Keratinocyte (primary cell): ENCODE measurements at regions not wholly inside any gene's neighbourhood (a gene's known extent, or its start where the extent isn't known, plus 50 kb on each side); places are given as distances from the start of the nearest gene placed in this dataset.

Experiments used
- DNase-seq: peaks from one replicate; pipeline ENCODE4 v3.0.0-alpha.2; 2011; ENCODE audit warnings: low read depth, missing footprints, low spot score
- FAIRE-seq: peaks from 2 replicates; lab custom pipeline; 2011; peaks lifted over from hg19 to GRCh38; lab: Jason Lieb, UNC
- H2AFZ ChIP-seq: 2 replicates; pipeline ENCODE4 v1.6.0; 2012; ENCODE audit warnings: low read length, control low read depth, inconsistent platforms; ENCODE audit not compliant: control insufficient read depth
- H3K27ac ChIP-seq: 2 replicates; pipeline ENCODE4 v1.5.1; 2011; ENCODE audit warnings: low read length; ENCODE audit not compliant: control insufficient read depth, insufficient read depth
- H3K27me3 ChIP-seq: 3 replicates; pipeline ENCODE4 v1.6.0; 2011; ENCODE audit warnings: low read length; ENCODE audit not compliant: control insufficient read depth, insufficient read depth; ENCODE audit errors: extremely low read depth
- H3K36me3 ChIP-seq, 2 experiments: 2 replicates in 1 of 2; 3 replicates in 1 of 2; pipeline ENCODE4 v1.5.1; 2011; ENCODE audit warnings: low read length in 2 of 2, mild to moderate bottlenecking in 1 of 2; ENCODE audit not compliant: control insufficient read depth in 2 of 2, insufficient read depth in 2 of 2; ENCODE audit errors: extremely low read depth in 1 of 2
- H3K4me1 ChIP-seq: 3 replicates; pipeline ENCODE4 v1.5.1; 2011; ENCODE audit warnings: low read length; ENCODE audit not compliant: control insufficient read depth, insufficient read depth; ENCODE audit errors: extremely low read depth
- H3K4me2 ChIP-seq: 3 replicates; pipeline ENCODE4 v1.6.0; 2011; ENCODE audit warnings: low read depth, low read length; ENCODE audit not compliant: control insufficient read depth, insufficient read depth; ENCODE audit errors: extremely low read depth
- H3K4me3 ChIP-seq, 3 experiments: fragments of 200-600 bp in 1 of 3; sonication (generic) in 1 of 3; 2 replicates in 2 of 3; 3 replicates in 1 of 3; pipeline ENCODE4 v1.5.1; 2011 to 2016; ENCODE audit warnings: low read length in 3 of 3, mild to moderate bottlenecking in 3 of 3, control low read depth in 2 of 3, inconsistent platforms in 1 of 3, low read depth in 1 of 3, mixed read lengths in 1 of 3, mixed run types in 1 of 3, moderate library complexity in 1 of 3; ENCODE audit not compliant: control insufficient read depth in 2 of 3, insufficient read depth in 2 of 3; ENCODE audit errors: extremely low read depth in 1 of 3
- H3K79me2 ChIP-seq: 2 replicates; pipeline ENCODE4 v1.6.0; 2012; ENCODE audit warnings: low read length; ENCODE audit not compliant: control insufficient read depth, insufficient read depth
- H3K9ac ChIP-seq: 3 replicates; pipeline ENCODE4 v1.6.0; 2011; ENCODE audit warnings: low read length; ENCODE audit not compliant: control insufficient read depth, insufficient read depth; ENCODE audit errors: extremely low read depth
- H3K9me1 ChIP-seq: 3 replicates; pipeline ENCODE4 v1.6.0; 2011; ENCODE audit warnings: low read length; ENCODE audit not compliant: control insufficient read depth, insufficient read depth; ENCODE audit errors: extremely low read depth
- H3K9me3 ChIP-seq: 2 replicates; pipeline ENCODE4 v1.5.1; 2012; ENCODE audit warnings: low read depth, low read length; ENCODE audit not compliant: control insufficient read depth
- H4K20me1 ChIP-seq: 3 replicates; pipeline ENCODE4 v1.6.0; 2011; ENCODE audit warnings: low read length; ENCODE audit not compliant: control insufficient read depth, insufficient read depth; ENCODE audit errors: extremely low read depth
- CTCF ChIP-seq, 3 experiments: IDR thresholded peaks in 1 of 3; conservative IDR thresholded peaks in 1 of 3; optimal IDR thresholded peaks in 1 of 3; 2 replicates in 2 of 3; 3 replicates in 1 of 3; pipeline versions ENCODE3 to v1.5.1; 2011; ENCODE audit warnings: low read length in 3 of 3, mild to moderate bottlenecking in 3 of 3, moderate library complexity in 2 of 3, control low read depth in 1 of 3, inconsistent platforms in 1 of 3; ENCODE audit not compliant: insufficient read depth in 2 of 3; ENCODE audit errors: extremely low read depth in 1 of 3
- EZH2 ChIP-seq: IDR thresholded peaks from one replicate; pipeline ENCODE4 v1.6.1; 2012; ENCODE audit warnings: inconsistent platforms, mild to moderate bottlenecking, low read length, moderate library complexity
- dilution Hi-C: fragments of 300-500 bp; cut with MboI; formaldehyde crosslinking; loops from one replicate; pipeline ENCODE4 v1.7.0; 2020; ENCODE audit warnings: low sequenced_read_pairs; ENCODE audit not compliant: extremely low pct_ligation_motif_present

GRCh38 chr7:12831024-12831423 is 143.6 kb downstream of the ARL4A start:
- H3K9me1 ChIP-seq: no peaks in the 10 kb centered on the region
- no peak overlapping the region for H2AFZ ChIP-seq
- H3K4me1 ChIP-seq: peaks cover 12% of the 10 kb centered on the region
- no peak overlapping the region for H3K9ac ChIP-seq
- no peaks in the 10 kb centered on the region for H4K20me1 ChIP-seq
- H3K36me3 ChIP-seq: no peaks in the 10 kb centered on the region
- no peak for FAIRE-seq
- no peak for TF ChIP-seq CTCF (optimal IDR thresholded peaks at IDR 0.05 in 1 of 3, IDR thresholded peaks at IDR 0.05 in 1 of 3, conservative IDR thresholded peaks at IDR 0.05 in 1 of 3; ENCODE audit: extremely low read depth in 1 of 3, insufficient read depth in 2 of 3, low read length in 3 of 3)
- no peak for TF ChIP-seq EZH2
- H3K27me3 ChIP-seq: no peaks in the 10 kb centered on the region
- H3K4me3 ChIP-seq: no peak overlapping the region
- no peaks in the 10 kb centered on the region for H3K79me2 ChIP-seq
- no peak overlapping the region for H3K4me2 ChIP-seq
- H3K27ac ChIP-seq: no peak overlapping the region
- dilution Hi-C loops: no loop called here
- no peak for DNase-seq
- H3K9me3 ChIP-seq: no peaks in the 10 kb centered on the region

- dilution Hi-C loops: no loop called here
- Histone ChIP-seq H4K20me1 (no peaks in the 10 kb centered on the region), H3K27me3 (no peaks in the 10 kb centered on the region), H3K36me3 (no peaks in the 10 kb centered on the region), H3K4me3 (no peak overlapping the region), H2AFZ (no peak overlapping the region), H3K9me3 (no peaks in the 10 kb centered on the region), H3K4me1 (no peaks in the 10 kb centered on the region), H3K9ac (no peak overlapping the region), H3K9me1 (no peaks in the 10 kb centered on the region), H3K4me2 (no peak overlapping the region), H3K27ac (no peak overlapping the region), H3K79me2 (no peaks in the 10 kb centered on the region)
- FAIRE-seq: no peak
- TF ChIP-seq EZH2: no peak
- TF ChIP-seq CTCF (optimal IDR thresholded peaks at IDR 0.05 in 1 of 3, IDR thresholded peaks at IDR 0.05 in 1 of 3, conservative IDR thresholded peaks at IDR 0.05 in 1 of 3; ENCODE audit: extremely low read depth in 1 of 3, insufficient read depth in 2 of 3, low read length in 3 of 3): no peak
- DNase-seq: no peak
Measured at GRCh38 chr7:12833829-12834228, 146.4 kb downstream of the ARL4A start.
